ENCODE measurements at regions not wholly inside any gene's neighbourhood (a gene's known extent, or its start where the extent isn't known, plus 50 kb on each side); places are given as distances from the start of the nearest gene placed in this dataset.

GRCh38 chrX:150312931-150313330, 50.2 kb upstream of the MAMLD1 start:
- in situ Hi-C loops (cut with HindIII; ENCODE audit: low pct_unique_long_range_greater_than_20kb, low sequenced_read_pairs) (no loop called here), intact Hi-C loops (cut with micrococcal nuclease; ENCODE audit: unreplicated experiment) (no loop called here)
- no peak for ATAC-seq
- ChIA-PET POLR2A (no interaction called here), CTCF (no interaction called here)
- Histone ChIP-seq H3K27me3 (ENCODE audit: control insufficient read depth, insufficient read depth, low read length) (no peaks in the 10 kb centered on the region), H3K27ac (ENCODE audit: low read length) (no peak overlapping the region), H3K36me3 (ENCODE audit: control insufficient read depth, insufficient read depth, low read length) (no peaks in the 10 kb centered on the region), H3K9me3 (ENCODE audit: control insufficient read depth, insufficient read depth, low read depth, low read length) (no peaks in the 10 kb centered on the region), H3K4me1 (ENCODE audit: control insufficient read depth, insufficient read depth, low read length) (no peaks in the 10 kb centered on the region), H3K4me3 (ENCODE audit: low read depth in 2 of 2, low read length in 2 of 2) (no peak overlapping the region)
- no peak for DNase-seq (ENCODE audit: low read depth, low spot score)
- TF ChIP-seq CTCF (IDR thresholded peaks at IDR 0.05) (no peak), POLR2AphosphoS5 (IDR thresholded peaks at IDR 0.05; ENCODE audit: low read depth, low read length) (no peak)
- BruUV-seq (replicated peaks): no TSS peak

Small RNA genes in the stretch of these regions (microRNA-seq; reads per million reads assigned to microRNA genes)
- 0.95 reads per million for gene MIR2114 (ENCODE audit: unreplicated experiment)

Measured in Panc1 (cell line).